8988T (cell line): ENCODE measurements at regions not wholly inside any gene's neighbourhood (a gene's known extent, or its start where the extent isn't known, plus 50 kb on each side); places are given as distances from the start of the nearest gene placed in this dataset.

Source experiments
- DNase-seq: peaks from one replicate; pipeline ENCODE4 v3.0.0; 2011

- DNase-seq: no peak
Observed at GRCh38 chr3:24846286-24846860, 351.7 kb upstream of the THRB start.

- DNase-seq: no peak
Observed at GRCh38 chr3:24850245-24850644, 355.6 kb upstream of the THRB start.

- no peak for DNase-seq
Observed at GRCh38 chr3:24853685-24854490, 359.2 kb upstream of the THRB start.

- no peak for DNase-seq
Observed at GRCh38 chr3:24854748-24855147, 360.1 kb upstream of the THRB start.

- DNase-seq: no peak
Observed at GRCh38 chr3:24857945-24858344, 363.3 kb upstream of the THRB start.

- no peak for DNase-seq
Observed at GRCh38 chr3:24863215-24863614, 368.6 kb upstream of the THRB start.

- no peak for DNase-seq
Observed at GRCh38 chr3:24867783-24868182, 373.1 kb upstream of the THRB start.

GRCh38 chr3:24881239-24881638 lies 386.6 kb upstream of the THRB start:
- no peak for DNase-seq

GRCh38 chr3:24886501-24886900 lies 391.9 kb upstream of the THRB start:
- no peak for DNase-seq

GRCh38 chr3:24890012-24890411 lies 395.4 kb upstream of the THRB start:
- no peak for DNase-seq

- DNase-seq: no peak
Observed at GRCh38 chr3:24899373-24899772, 404.7 kb upstream of the THRB start.

GRCh38 chr3:24899901-24900603 lies 405.4 kb upstream of the THRB start:
- no peak for DNase-seq

GRCh38 chr3:24905266-24905665 lies 410.6 kb upstream of the THRB start:
- DNase-seq: no peak

GRCh38 chr3:24907106-24907505 lies 412.5 kb upstream of the THRB start:
- DNase-seq: no peak

GRCh38 chr3:24911076-24911475 lies 416.4 kb upstream of the THRB start:
- DNase-seq: no peak

- DNase-seq: no peak
Observed at GRCh38 chr3:24915639-24916038, 421.0 kb upstream of the THRB start.

- no peak for DNase-seq
Observed at GRCh38 chr3:24917908-24918307, 423.3 kb upstream of the THRB start.

- DNase-seq: no peak
Observed at GRCh38 chr3:24923570-24923969, 428.9 kb upstream of the THRB start.

GRCh38 chr3:24929521-24929920 lies 434.9 kb upstream of the THRB start:
- no peak for DNase-seq

- no peak for DNase-seq
Observed at GRCh38 chr3:24933401-24933800, 438.8 kb upstream of the THRB start.

GRCh38 chr3:24936574-24936973 lies 441.9 kb upstream of the THRB start:
- DNase-seq: no peak

GRCh38 chr3:24937228-24937627 lies 442.6 kb upstream of the THRB start:
- DNase-seq: no peak

- DNase-seq: no peak
Observed at GRCh38 chr3:24937780-24938179, 443.1 kb upstream of the THRB start.

- DNase-seq: no peak
Observed at GRCh38 chr3:24943961-24944360, 449.3 kb upstream of the THRB start.
